NOMO-1 treated with dmso at 0.1 percent for 144 hours (cell line): ENCODE measurements at regions not wholly inside any gene's neighbourhood (a gene's known extent, or its start where the extent isn't known, plus 50 kb on each side); places are given as distances from the start of the nearest gene placed in this dataset.

ENCODE experiments used
- DNase-seq: peaks from one replicate; lab custom pipeline; 2025; ENCODE audit not compliant: unreplicated experiment; lab: John Stamatoyannopoulos, UW

GRCh38 chr3:104519468-104520227 lies 847.1 kb upstream of the ALCAM start:
- DNase-seq: no peak

- DNase-seq: no peak
Measured at GRCh38 chr3:104520228-104520655, 846.5 kb upstream of the ALCAM start.

- DNase-seq: peak; percentile 35
Measured at GRCh38 chr3:104521606-104522336, 844.9 kb upstream of the ALCAM start.

- no peak for DNase-seq
Measured at GRCh38 chr3:104523136-104523535, 843.6 kb upstream of the ALCAM start.

- peak; percentile 60 for DNase-seq
Measured at GRCh38 chr3:104526901-104527401, 839.8 kb upstream of the ALCAM start.

- DNase-seq: no peak
Measured at GRCh38 chr3:104530934-104531333, 835.8 kb upstream of the ALCAM start.

GRCh38 chr3:104536715-104537114 lies 830.0 kb upstream of the ALCAM start:
- DNase-seq: no peak

- DNase-seq: no peak
Measured at GRCh38 chr3:104537323-104537722, 829.4 kb upstream of the ALCAM start.

GRCh38 chr3:104546301-104546700 lies 820.4 kb upstream of the ALCAM start:
- DNase-seq: no peak

- DNase-seq: no peak
Measured at GRCh38 chr3:104547031-104547430, 819.7 kb upstream of the ALCAM start.

GRCh38 chr3:104548401-104548800 lies 818.3 kb upstream of the ALCAM start:
- DNase-seq: no peak

- no peak for DNase-seq
Measured at GRCh38 chr3:104549099-104549714, 817.5 kb upstream of the ALCAM start.

GRCh38 chr3:104553121-104553520 lies 813.6 kb upstream of the ALCAM start:
- DNase-seq: no peak

- DNase-seq: no peak
Measured at GRCh38 chr3:104554425-104554824, 812.3 kb upstream of the ALCAM start.

- no peak for DNase-seq
Measured at GRCh38 chr3:104555728-104556127, 811.0 kb upstream of the ALCAM start.

- DNase-seq: peak; percentile 51
Measured at GRCh38 chr3:104556372-104557078, 810.2 kb upstream of the ALCAM start.

- no peak for DNase-seq
Measured at GRCh38 chr3:104561324-104561723, 805.4 kb upstream of the ALCAM start.

- no peak for DNase-seq
Measured at GRCh38 chr3:104564045-104564643, 802.6 kb upstream of the ALCAM start.

- DNase-seq: no peak
Measured at GRCh38 chr3:104566054-104566453, 800.7 kb upstream of the ALCAM start.

- DNase-seq: no peak
Measured at GRCh38 chr3:104575634-104576033, 791.1 kb upstream of the ALCAM start.

- no peak for DNase-seq
Measured at GRCh38 chr3:104578558-104578957, 788.2 kb upstream of the ALCAM start.
